ENCODE measurements at regions not wholly inside any gene's neighbourhood (a gene's known extent, or its start where the extent isn't known, plus 50 kb on each side); places are given as distances from the start of the nearest gene placed in this dataset.

DNA sequence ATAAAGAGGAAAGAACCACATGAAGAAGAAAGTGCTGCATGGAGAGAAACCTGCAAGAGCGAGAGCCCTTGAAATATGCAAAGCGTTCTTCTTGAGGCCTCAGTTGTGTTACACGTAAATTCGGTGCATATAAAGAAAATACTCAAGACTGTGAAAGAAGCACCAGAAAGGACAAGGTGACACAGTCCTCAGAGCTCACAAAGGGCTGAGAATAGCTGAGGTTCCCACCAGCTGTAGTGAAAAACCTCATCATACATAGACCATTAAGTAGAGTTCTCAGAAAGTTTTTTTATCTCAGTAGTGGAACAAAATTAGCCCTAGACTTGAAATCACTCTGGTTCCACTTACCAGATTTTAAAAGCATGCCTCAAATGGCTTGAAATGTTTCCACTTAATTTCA, 980.7 kb upstream of the CRIM1 start:
- Histone ChIP-seq H3K4me3 (ENCODE audit: extremely low read depth, insufficient read depth, low read length, poor library complexity, severe bottlenecking) (no peak overlapping the region), H3K9me3 (ENCODE audit: control insufficient read depth, low read length) (no peaks in the 10 kb centered on the region), H3K27ac (ENCODE audit: low read depth, low read length, severe bottlenecking) (no peak overlapping the region), H3K4me1 (ENCODE audit: control insufficient read depth, insufficient read depth, low read length, poor library complexity, severe bottlenecking) (no peaks in the 10 kb centered on the region), H3K36me3 (ENCODE audit: control insufficient read depth, insufficient read depth, low read length) (no peaks in the 10 kb centered on the region)
- 96 to 100% methylated on average over 4 of the region's 4 CpGs for WGBS, 2 experiments (ENCODE audit: insufficient coverage in 2 of 2)

DNA sequence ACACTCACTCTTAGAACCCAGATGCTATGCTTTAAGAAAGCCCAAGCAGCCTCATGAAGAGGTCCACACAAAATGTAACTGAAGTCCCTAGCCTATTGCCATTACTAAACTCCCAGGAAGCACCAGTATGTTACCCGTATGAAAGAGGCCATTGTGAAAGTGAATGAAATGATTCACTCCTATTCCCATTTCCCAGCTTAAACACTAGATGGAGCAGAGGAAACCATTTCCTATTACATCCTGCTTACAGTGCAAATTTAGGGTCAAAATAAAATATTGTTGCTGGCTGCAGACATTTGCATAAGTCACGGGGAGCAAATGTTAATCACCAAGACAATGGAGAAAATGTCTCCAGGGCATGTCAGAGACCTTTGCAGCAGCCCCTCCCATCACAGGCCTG, 989.7 kb upstream of the CRIM1 start:
- Histone ChIP-seq H3K4me3 (ENCODE audit: extremely low read depth, insufficient read depth, low read length, poor library complexity, severe bottlenecking) (no peak overlapping the region), H3K36me3 (ENCODE audit: control insufficient read depth, insufficient read depth, low read length) (no peaks in the 10 kb centered on the region), H3K4me1 (ENCODE audit: control insufficient read depth, insufficient read depth, low read length, poor library complexity, severe bottlenecking) (no peaks in the 10 kb centered on the region), H3K9me3 (ENCODE audit: control insufficient read depth, low read length) (no peaks in the 10 kb centered on the region), H3K27ac (ENCODE audit: low read depth, low read length, severe bottlenecking) (no peak overlapping the region)
- 20 to 25% methylated on average over 1 of the region's 2 CpGs for WGBS, 2 experiments (ENCODE audit: insufficient coverage in 2 of 2)

DNA sequence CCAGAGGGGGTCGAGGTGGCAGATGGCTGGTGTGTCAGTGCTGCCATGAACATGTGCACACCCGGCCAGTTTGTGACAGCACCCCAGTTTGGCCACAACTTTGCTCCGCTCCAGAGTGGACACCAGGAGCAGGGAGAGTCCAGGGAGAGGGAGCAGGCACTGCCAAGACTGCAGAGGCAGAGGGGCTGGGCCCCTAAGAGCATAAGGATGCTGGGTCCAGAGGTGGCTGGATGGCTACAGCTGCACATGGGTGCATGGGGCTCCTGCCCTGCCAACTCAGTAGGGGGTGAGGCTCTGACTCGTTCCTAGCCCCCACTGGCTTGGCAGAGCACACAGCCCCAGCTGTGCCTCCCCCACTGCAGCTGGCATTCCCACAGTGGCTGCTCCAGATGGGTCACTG, 999.2 kb upstream of the CRIM1 start:
- H3K27ac ChIP-seq (ENCODE audit: low read depth, low read length, severe bottlenecking), result no peak overlapping the region
- no peaks in the 10 kb centered on the region for H3K36me3 ChIP-seq (ENCODE audit: control insufficient read depth, insufficient read depth, low read length)
- no peaks in the 10 kb centered on the region for H3K4me1 ChIP-seq (ENCODE audit: control insufficient read depth, insufficient read depth, low read length, poor library complexity, severe bottlenecking)
- 79 to 83% methylated on average over 3 to 4 of the region's 4 CpGs for WGBS, 2 experiments (ENCODE audit: insufficient coverage in 2 of 2)
- H3K9me3 ChIP-seq (ENCODE audit: control insufficient read depth, low read length), result no peaks in the 10 kb centered on the region
- no peak overlapping the region for H3K4me3 ChIP-seq (ENCODE audit: extremely low read depth, insufficient read depth, low read length, poor library complexity, severe bottlenecking)

DNA sequence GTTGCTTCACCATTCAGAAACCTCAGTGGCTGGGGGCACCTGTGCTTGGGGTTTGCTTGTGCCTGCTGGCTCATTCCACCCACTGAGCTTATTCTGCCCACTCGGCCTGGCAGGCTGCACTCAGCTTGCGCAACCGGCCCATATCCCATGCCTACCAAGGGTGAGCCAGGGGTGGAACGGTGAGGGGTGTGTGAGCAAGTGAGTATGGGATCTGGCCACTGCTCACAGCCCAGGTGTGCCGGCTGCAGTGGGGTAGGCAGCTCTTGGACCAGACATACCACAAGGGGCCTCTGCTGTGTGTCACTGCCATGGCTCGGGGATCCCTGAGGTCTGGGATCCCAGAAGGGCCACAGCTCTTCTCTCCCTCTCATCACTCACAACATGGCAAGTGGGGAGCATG, 1000.5 kb upstream of the CRIM1 start:
- H3K4me1 ChIP-seq (ENCODE audit: control insufficient read depth, insufficient read depth, low read length, poor library complexity, severe bottlenecking), result no peaks in the 10 kb centered on the region

DNA sequence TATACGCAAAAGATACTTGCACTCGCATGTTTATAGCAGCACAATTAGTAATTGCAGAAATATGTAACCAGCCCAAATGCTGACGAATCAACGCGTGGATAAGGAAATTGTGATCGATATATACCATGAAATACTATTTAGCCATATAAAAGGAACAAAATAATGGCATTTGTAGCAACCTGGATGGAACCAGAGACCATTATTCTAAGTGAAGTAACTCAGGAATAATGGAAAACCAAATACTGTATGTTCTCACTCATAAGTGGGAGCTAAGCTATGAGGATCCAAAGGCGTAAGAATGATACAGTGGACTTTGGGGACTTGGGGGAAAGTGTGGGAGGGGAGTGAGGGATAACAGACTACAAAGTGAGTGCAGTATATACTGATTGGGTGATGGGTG, 1008.0 kb upstream of the CRIM1 start:
- Histone ChIP-seq H3K9me3 (ENCODE audit: control insufficient read depth, low read length) (no peaks in the 10 kb centered on the region), H3K27ac (ENCODE audit: low read depth, low read length, severe bottlenecking) (no peak overlapping the region), H3K36me3 (ENCODE audit: control insufficient read depth, insufficient read depth, low read length) (no peaks in the 10 kb centered on the region), H3K4me1 (ENCODE audit: control insufficient read depth, insufficient read depth, low read length, poor library complexity, severe bottlenecking) (no peaks in the 10 kb centered on the region), H3K4me3 (ENCODE audit: extremely low read depth, insufficient read depth, low read length, poor library complexity, severe bottlenecking) (no peak overlapping the region)
- WGBS, 2 experiments (ENCODE audit: insufficient coverage in 2 of 2), result 89 to 100% methylated on average over 1 of the region's 7 CpGs

More for the DNA sequence above, 1000.5 kb upstream of the CRIM1 start:
- H3K36me3 ChIP-seq (ENCODE audit: control insufficient read depth, insufficient read depth, low read length), result no peaks in the 10 kb centered on the region
- no peak overlapping the region for H3K27ac ChIP-seq (ENCODE audit: low read depth, low read length, severe bottlenecking)
- H3K4me3 ChIP-seq (ENCODE audit: extremely low read depth, insufficient read depth, low read length, poor library complexity, severe bottlenecking), result no peak overlapping the region
- WGBS, 2 experiments (ENCODE audit: insufficient coverage in 2 of 2), result 60 to 86% methylated on average over 1 of the region's 6 CpGs
- H3K9me3 ChIP-seq (ENCODE audit: control insufficient read depth, low read length), result no peaks in the 10 kb centered on the region

DNA sequence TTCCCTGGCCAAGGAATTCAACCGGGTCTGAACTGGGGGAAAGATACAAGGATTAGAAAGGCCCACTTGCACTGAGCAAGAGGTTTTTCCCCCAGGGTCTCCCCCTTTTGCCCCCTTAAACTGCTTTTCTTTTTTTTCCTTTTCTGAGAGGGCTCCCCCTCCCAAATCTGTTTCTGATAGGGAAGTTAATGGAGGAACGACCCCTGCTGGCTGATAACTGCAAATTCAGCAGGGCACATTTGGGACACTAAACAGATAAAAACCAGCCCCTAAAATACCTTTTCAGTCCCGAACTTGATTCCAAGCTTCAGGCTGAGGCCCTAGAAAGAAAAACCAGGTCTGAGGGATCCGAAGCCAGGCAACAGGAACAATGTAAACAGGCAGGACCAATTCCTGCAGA, 1012.4 kb upstream of the CRIM1 start:
- no peaks in the 10 kb centered on the region for H3K9me3 ChIP-seq (ENCODE audit: control insufficient read depth, low read length)
- H3K36me3 ChIP-seq (ENCODE audit: control insufficient read depth, insufficient read depth, low read length), result no peaks in the 10 kb centered on the region
- WGBS, 2 experiments (ENCODE audit: insufficient coverage in 2 of 2), result 56 to 87% methylated on average over 1 to 3 of the region's 4 CpGs
- no peak overlapping the region for H3K4me3 ChIP-seq (ENCODE audit: extremely low read depth, insufficient read depth, low read length, poor library complexity, severe bottlenecking)
- peaks cover 7% of the 10 kb centered on the region for H3K4me1 ChIP-seq (ENCODE audit: control insufficient read depth, insufficient read depth, low read length, poor library complexity, severe bottlenecking)
- H3K27ac ChIP-seq (ENCODE audit: low read depth, low read length, severe bottlenecking), result no peak overlapping the region

DNA sequence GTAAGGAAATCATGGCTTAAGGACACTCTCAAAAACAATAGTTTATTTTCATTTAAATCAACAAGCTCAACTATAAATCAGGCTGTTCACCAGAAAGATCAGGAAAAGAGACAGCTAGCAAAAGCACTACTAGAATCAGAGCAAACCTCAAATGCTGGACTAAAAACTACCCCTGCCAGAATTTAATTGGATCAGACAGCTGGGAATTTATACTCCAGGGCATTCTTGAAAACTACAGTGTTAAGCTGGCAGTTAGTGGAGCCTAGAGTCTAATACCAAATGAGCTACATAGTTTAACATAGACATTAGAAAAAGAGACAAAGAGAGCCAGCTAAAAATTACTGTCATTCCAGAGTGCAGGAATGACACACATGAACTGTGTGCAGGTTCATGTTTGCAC, 1016.4 kb upstream of the CRIM1 start:
- Histone ChIP-seq H3K36me3 (ENCODE audit: control insufficient read depth, insufficient read depth, low read length) (no peaks in the 10 kb centered on the region), H3K4me3 (ENCODE audit: extremely low read depth, insufficient read depth, low read length, poor library complexity, severe bottlenecking) (no peak overlapping the region), H3K4me1 (ENCODE audit: control insufficient read depth, insufficient read depth, low read length, poor library complexity, severe bottlenecking) (peaks cover 7% of the 10 kb centered on the region), H3K9me3 (ENCODE audit: control insufficient read depth, low read length) (no peaks in the 10 kb centered on the region), H3K27ac (ENCODE audit: low read depth, low read length, severe bottlenecking) (no peak overlapping the region)

DNA sequence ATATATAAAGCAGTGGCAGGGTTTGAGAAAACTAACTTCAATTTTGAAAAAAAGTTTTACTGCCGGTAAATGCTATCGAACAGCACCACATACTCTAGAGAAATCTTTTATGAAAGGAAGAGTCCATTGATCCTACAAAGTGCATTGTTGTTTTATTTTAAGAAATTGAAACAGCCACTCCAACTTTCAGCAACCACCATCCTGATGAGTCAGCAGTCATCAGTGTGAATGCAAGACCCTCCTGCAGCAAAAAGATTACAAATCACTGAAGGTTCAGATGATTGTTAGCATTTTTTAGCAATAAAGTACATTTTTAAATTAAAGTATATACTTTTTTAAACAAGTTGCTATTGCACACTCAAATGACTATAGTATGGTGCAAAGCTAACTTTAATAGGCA, 1017.7 kb upstream of the CRIM1 start:
- WGBS, 2 experiments (ENCODE audit: insufficient coverage in 2 of 2), result no CpG with 5 or more reads among the region's 2 CpGs
- no peak overlapping the region for H3K27ac ChIP-seq (ENCODE audit: low read depth, low read length, severe bottlenecking)
- no peaks in the 10 kb centered on the region for H3K9me3 ChIP-seq (ENCODE audit: control insufficient read depth, low read length)
- H3K4me1 ChIP-seq (ENCODE audit: control insufficient read depth, insufficient read depth, low read length, poor library complexity, severe bottlenecking), result peaks cover 7% of the 10 kb centered on the region
- no peak overlapping the region for H3K4me3 ChIP-seq (ENCODE audit: extremely low read depth, insufficient read depth, low read length, poor library complexity, severe bottlenecking)
- H3K36me3 ChIP-seq (ENCODE audit: control insufficient read depth, insufficient read depth, low read length), result no peaks in the 10 kb centered on the region

DNA sequence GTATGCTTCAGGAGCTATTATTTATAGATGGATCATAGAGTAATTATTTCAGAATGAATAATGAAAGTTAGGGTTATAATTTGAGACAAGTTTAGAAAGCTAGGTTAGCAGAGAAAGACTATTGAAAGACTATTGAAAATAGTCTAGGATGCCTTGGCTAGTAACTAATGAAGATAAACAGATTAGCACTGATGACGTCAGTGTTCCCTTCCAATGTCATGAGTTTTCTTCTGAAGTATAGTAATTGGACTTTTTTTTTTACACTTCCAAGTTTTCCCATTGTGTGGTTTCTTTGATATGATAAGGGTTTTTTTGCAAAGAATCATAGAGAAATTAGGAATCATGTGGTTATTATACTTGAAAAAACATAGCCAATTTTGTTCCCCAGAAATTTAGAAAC, 1041.5 kb upstream of the CRIM1 start:
- no peaks in the 10 kb centered on the region for H3K36me3 ChIP-seq (ENCODE audit: control insufficient read depth, insufficient read depth, low read length)
- no CpG with 5 or more reads among the region's 1 CpG for WGBS, 2 experiments (ENCODE audit: insufficient coverage in 2 of 2)
- H3K27ac ChIP-seq (ENCODE audit: low read depth, low read length, severe bottlenecking), result no peak overlapping the region
- no peak overlapping the region for H3K4me3 ChIP-seq (ENCODE audit: extremely low read depth, insufficient read depth, low read length, poor library complexity, severe bottlenecking)
- no peaks in the 10 kb centered on the region for H3K9me3 ChIP-seq (ENCODE audit: control insufficient read depth, low read length)
- no peaks in the 10 kb centered on the region for H3K4me1 ChIP-seq (ENCODE audit: control insufficient read depth, insufficient read depth, low read length, poor library complexity, severe bottlenecking)

DNA sequence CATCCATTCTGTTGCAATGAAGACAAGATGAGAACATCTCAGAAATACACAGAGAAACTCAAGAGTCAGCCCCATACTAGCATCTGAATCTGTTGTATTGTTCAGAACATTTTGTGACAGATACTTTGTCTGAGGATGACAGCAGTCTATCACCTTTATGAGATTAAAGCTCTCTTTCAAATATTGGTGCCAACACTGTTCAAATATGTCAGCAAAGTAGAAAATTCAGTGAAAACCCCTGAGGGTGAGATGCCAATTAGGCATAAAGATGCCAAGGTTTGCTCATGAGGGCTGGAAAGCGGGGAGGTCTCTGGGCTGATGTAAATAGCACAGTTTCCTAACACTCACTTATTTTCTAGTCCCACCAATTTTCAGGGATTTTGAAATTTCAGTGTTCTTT, 1054.2 kb upstream of the CRIM1 start:
- Histone ChIP-seq H3K4me3 (ENCODE audit: extremely low read depth, insufficient read depth, low read length, poor library complexity, severe bottlenecking) (no peak overlapping the region), H3K9me3 (ENCODE audit: control insufficient read depth, low read length) (no peaks in the 10 kb centered on the region), H3K27ac (ENCODE audit: low read depth, low read length, severe bottlenecking) (no peak overlapping the region), H3K4me1 (ENCODE audit: control insufficient read depth, insufficient read depth, low read length, poor library complexity, severe bottlenecking) (no peaks in the 10 kb centered on the region), H3K36me3 (ENCODE audit: control insufficient read depth, insufficient read depth, low read length) (no peaks in the 10 kb centered on the region)
- no CpG with 5 or more reads among the region's 1 CpG for WGBS, 2 experiments (ENCODE audit: insufficient coverage in 2 of 2)

DNA sequence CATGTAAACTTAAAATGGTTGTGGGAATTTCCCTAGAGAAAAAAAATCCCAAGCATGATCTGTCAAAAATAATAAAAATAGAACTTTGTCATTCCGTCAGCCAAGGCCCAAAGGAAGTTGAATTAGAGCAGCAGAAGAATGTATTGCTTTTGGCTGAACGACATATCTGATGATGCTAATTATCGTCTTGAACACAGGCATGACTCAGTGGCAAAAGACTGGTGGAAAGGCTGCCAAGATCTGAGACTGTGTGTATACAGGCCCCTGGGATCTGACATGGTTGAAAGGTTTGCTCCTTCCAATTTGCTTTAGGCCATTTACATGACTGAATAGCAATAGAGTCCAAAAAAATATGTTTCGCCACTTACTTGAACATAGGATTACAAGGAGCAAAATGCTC, 1057.1 kb upstream of the CRIM1 start:
- 75 to 85% methylated on average over 2 to 3 of the region's 4 CpGs for WGBS, 2 experiments (ENCODE audit: insufficient coverage in 2 of 2)
- H3K27ac ChIP-seq (ENCODE audit: low read depth, low read length, severe bottlenecking), result no peak overlapping the region
- no peaks in the 10 kb centered on the region for H3K9me3 ChIP-seq (ENCODE audit: control insufficient read depth, low read length)
- H3K36me3 ChIP-seq (ENCODE audit: control insufficient read depth, insufficient read depth, low read length), result no peaks in the 10 kb centered on the region
- H3K4me3 ChIP-seq (ENCODE audit: extremely low read depth, insufficient read depth, low read length, poor library complexity, severe bottlenecking), result no peak overlapping the region
- no peaks in the 10 kb centered on the region for H3K4me1 ChIP-seq (ENCODE audit: control insufficient read depth, insufficient read depth, low read length, poor library complexity, severe bottlenecking)

DNA sequence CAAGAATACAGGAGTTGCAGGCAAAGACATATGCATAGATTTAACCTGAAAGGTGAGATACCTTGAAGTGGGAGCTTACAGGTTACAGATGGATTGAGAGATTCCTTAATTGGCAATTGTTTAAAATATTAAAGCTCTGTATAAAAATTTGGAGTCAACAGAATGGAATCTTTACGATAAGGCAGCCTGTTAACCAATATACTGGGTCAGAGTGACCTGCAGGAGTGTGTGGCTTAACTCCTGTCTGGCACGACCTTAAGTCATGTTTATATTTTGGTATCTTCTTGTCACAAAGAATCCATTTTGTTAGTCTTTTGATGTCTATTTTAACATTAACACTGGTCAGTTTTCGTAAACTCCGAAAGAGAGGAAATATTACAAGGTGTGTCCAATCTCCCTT, 1058.2 kb upstream of the CRIM1 start:
- Histone ChIP-seq H3K4me1 (ENCODE audit: control insufficient read depth, insufficient read depth, low read length, poor library complexity, severe bottlenecking) (no peaks in the 10 kb centered on the region), H3K4me3 (ENCODE audit: extremely low read depth, insufficient read depth, low read length, poor library complexity, severe bottlenecking) (no peak overlapping the region), H3K9me3 (ENCODE audit: control insufficient read depth, low read length) (no peaks in the 10 kb centered on the region), H3K36me3 (ENCODE audit: control insufficient read depth, insufficient read depth, low read length) (no peaks in the 10 kb centered on the region), H3K27ac (ENCODE audit: low read depth, low read length, severe bottlenecking) (no peak overlapping the region)
- WGBS, 2 experiments (ENCODE audit: insufficient coverage in 2 of 2), result 58 to 100% methylated on average over 1 to 2 of the region's 4 CpGs
